ENCODE measurements at regions not wholly inside any gene's neighbourhood (a gene's known extent, or its start where the extent isn't known, plus 50 kb on each side); places are given as distances from the start of the nearest gene placed in this dataset.
A peak's percentile ranks its signal among the peaks of the same experiment; 100 is the strongest.

GRCh38 chr1:81228926-81229325 lies 571.8 kb upstream of the ADGRL2 start:
- no peak for ATAC-seq
- DNase-seq (ENCODE audit: low spot score in 2 of 2): no peak
- Mint-ChIP-seq H3K36me3 (no peaks in the 10 kb centered on the region), H3K27ac (no peak overlapping the region), H3K9me3 (peaks cover 2% of the 10 kb centered on the region), H3K4me1 (no peaks in the 10 kb centered on the region), H3K4me3 (no peak overlapping the region)

DNA sequence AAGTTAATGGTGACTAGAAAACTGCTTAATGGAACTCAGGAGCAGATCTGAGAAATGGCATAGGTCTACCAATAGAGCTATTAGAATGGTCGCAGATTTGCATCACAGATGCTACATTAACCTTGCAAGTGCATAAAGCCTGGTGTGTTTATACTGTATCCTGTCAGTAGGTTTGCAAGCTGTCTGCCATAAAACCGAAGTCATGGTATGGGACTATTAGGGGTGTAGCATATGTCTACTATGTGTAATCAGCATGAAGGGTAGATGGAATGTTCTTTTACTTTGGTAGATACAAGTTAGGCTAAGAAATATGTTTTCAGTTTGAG lies 574.2 kb upstream of the ADGRL2 start:
- Mint-ChIP-seq H3K27ac (no peak overlapping the region), H3K36me3 (no peaks in the 10 kb centered on the region), H3K4me1 (no peaks in the 10 kb centered on the region), H3K4me3 (no peak overlapping the region), H3K9me3 (peaks cover 2% of the 10 kb centered on the region)
- ATAC-seq (no peak), DNase-seq (ENCODE audit: low spot score in 2 of 2) (no peak)

DNA sequence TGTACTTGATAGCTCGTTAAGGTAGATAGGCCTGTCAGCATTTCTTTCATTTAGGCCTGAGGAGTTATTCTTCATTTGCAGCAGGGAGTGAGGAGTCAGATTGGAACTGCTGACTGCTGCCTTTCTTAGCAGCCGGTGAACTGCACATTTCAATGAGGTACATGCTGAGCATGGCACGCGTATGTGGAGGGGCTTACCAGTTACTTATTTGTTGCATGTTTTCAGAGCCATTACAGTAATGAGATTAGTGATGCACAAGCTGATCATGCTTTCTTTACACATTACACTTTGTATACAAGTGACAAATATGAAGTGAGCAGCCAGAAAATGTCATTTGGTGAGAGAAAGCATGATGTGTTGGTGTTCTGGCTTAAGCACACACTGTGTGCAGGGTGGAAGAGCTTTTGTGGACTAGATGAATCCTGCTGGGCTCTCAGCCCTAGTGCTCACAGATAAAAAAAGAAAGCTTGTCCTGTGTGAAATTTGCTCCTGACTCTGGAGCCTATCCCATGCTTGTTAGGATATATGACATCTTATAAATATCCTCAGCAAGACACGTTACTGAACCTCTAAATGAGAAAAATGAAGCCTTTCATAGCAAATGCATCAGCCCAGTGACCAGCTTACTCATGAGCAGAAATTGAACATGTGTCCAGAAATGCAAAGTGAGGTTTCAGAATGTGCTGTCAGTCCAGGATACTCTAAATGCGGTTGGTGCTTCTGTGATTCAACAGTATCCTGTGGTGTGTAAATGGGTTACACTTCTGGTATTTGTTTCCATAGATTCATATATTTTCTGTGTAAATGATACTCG lies 574.7 kb upstream of the ADGRL2 start:
- Mint-ChIP-seq H3K4me1 (no peaks in the 10 kb centered on the region), H3K4me3 (no peak overlapping the region), H3K27ac (no peak overlapping the region), H3K36me3 (no peaks in the 10 kb centered on the region), H3K9me3 (peaks cover 5% of the 10 kb centered on the region)
- DNase-seq (ENCODE audit: low spot score in 2 of 2): no peak
- no peak for ATAC-seq

GRCh38 chr1:81224222-81224621 lies 576.5 kb upstream of the ADGRL2 start:
- no peaks in the 10 kb centered on the region for H3K4me1 Mint-ChIP-seq
- peaks cover 5% of the 10 kb centered on the region for H3K9me3 Mint-ChIP-seq
- no peak for ATAC-seq
- DNase-seq (ENCODE audit: low spot score in 2 of 2): no peak
- H3K27ac Mint-ChIP-seq: no peak overlapping the region
- no peak overlapping the region for H3K4me3 Mint-ChIP-seq
- H3K36me3 Mint-ChIP-seq: no peaks in the 10 kb centered on the region

GRCh38 chr1:81221564-81221963 lies 579.2 kb upstream of the ADGRL2 start:
- ATAC-seq: peak; percentile 26
- H3K4me1 Mint-ChIP-seq: no peaks in the 10 kb centered on the region
- no peak overlapping the region for H3K27ac Mint-ChIP-seq
- H3K4me3 Mint-ChIP-seq: no peak overlapping the region
- H3K36me3 Mint-ChIP-seq: no peaks in the 10 kb centered on the region
- DNase-seq (ENCODE audit: low spot score in 2 of 2): no peak
- peaks cover 5% of the 10 kb centered on the region for H3K9me3 Mint-ChIP-seq

DNA sequence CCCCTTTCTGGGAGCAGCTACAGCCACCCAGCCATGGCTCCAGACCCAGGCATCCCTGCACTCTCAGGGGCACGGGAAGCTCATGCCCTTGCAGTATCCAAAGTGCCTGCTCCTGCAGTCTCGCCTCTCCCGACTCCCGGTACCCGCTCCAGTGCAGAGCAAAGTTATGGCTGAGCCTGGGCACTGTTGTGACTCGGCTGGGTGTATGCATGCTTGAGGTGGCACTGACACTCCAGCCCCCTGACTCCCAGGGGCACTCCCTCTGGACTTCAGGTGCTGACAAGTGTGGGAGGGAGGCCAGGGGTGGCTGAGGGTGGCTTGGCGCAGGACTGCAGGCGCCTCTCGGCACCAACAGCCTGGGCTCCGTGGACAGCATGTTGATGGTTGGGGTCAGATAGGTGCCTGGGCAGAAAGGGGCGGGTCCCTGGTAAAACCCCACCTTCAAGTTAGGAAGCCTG lies 580.1 kb upstream of the ADGRL2 start:
- Mint-ChIP-seq H3K4me3 (no peak overlapping the region), H3K36me3 (no peaks in the 10 kb centered on the region), H3K9me3 (peaks cover 7% of the 10 kb centered on the region), H3K27ac (no peak overlapping the region), H3K4me1 (no peaks in the 10 kb centered on the region)
- no peak for ATAC-seq
- DNase-seq (ENCODE audit: low spot score in 2 of 2): no peak

DNA sequence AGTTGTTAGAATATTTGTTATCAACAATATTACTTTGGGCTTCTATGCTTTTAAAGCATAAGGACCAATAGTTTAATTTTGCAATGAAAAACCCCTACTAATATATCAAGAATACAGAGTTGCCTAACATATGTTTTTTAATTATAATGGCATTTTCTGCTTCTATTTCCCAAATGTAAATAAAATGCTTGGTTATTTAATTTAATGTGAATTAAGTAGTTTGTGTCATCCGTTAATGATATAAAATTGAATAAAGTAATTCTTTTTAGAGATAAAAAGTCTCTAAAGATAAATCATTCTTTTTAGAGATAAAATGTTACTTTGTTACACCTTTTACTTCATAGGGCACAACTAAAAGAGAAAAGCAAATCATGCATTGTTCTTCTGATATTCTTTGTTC lies 583.7 kb upstream of the ADGRL2 start:
- ATAC-seq: no peak
- no peaks in the 10 kb centered on the region for H3K36me3 Mint-ChIP-seq
- H3K9me3 Mint-ChIP-seq: peaks cover 6% of the 10 kb centered on the region

GRCh38 chr1:81213279-81213678 lies 587.5 kb upstream of the ADGRL2 start:
- ATAC-seq (no peak), DNase-seq (ENCODE audit: low spot score in 2 of 2) (no peak)
- no peaks in the 10 kb centered on the region for H3K36me3 Mint-ChIP-seq
- H3K27ac Mint-ChIP-seq: no peak overlapping the region
- peaks cover 8% of the 10 kb centered on the region for H3K9me3 Mint-ChIP-seq
- H3K4me3 Mint-ChIP-seq: no peak overlapping the region
- H3K4me1 Mint-ChIP-seq: no peaks in the 10 kb centered on the region

More for the DNA sequence above, 583.7 kb upstream of the ADGRL2 start:
- DNase-seq (ENCODE audit: low spot score in 2 of 2): no peak
- Mint-ChIP-seq H3K27ac (no peak overlapping the region), H3K4me1 (no peaks in the 10 kb centered on the region), H3K4me3 (no peak overlapping the region)

GRCh38 chr1:81209461-81209860 lies 591.3 kb upstream of the ADGRL2 start:
- no peaks in the 10 kb centered on the region for H3K36me3 Mint-ChIP-seq
- H3K27ac Mint-ChIP-seq: no peak overlapping the region
- H3K4me1 Mint-ChIP-seq: no peaks in the 10 kb centered on the region
- ATAC-seq: no peak
- DNase-seq (ENCODE audit: low spot score in 2 of 2): no peak
- H3K4me3 Mint-ChIP-seq: no peak overlapping the region
- peaks cover 6% of the 10 kb centered on the region for H3K9me3 Mint-ChIP-seq

- H3K4me3 Mint-ChIP-seq: no peak overlapping the region
- DNase-seq (ENCODE audit: low spot score in 2 of 2) (no peak), ATAC-seq (no peak)
- no peaks in the 10 kb centered on the region for H3K36me3 Mint-ChIP-seq
- no peak overlapping the region for H3K27ac Mint-ChIP-seq
- peaks cover 8% of the 10 kb centered on the region for H3K9me3 Mint-ChIP-seq
- no peaks in the 10 kb centered on the region for H3K4me1 Mint-ChIP-seq
Observed at GRCh38 chr1:81208441-81208840, 592.3 kb upstream of the ADGRL2 start.

DNA sequence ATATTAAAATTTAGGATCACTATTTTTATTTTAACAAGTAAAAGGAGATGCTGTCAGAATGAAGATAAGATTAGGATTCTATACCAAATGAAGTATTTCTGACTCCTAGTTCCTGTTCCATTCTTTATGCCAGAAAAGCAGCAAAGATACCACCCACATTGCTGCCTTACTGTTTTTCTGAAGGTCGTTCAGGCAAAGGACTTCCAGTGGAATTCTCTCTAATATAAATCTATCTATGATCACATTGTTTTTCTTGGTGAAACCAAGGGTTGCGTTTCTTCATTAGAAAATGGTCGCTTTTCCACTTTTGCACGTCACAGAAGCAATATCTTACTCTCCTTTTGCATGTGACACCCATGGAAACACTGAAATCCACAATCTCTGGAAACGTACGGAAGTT lies 594.8 kb upstream of the ADGRL2 start:
- Mint-ChIP-seq H3K27ac (no peak overlapping the region), H3K4me3 (no peak overlapping the region), H3K9me3 (peaks cover 7% of the 10 kb centered on the region), H3K36me3 (no peaks in the 10 kb centered on the region), H3K4me1 (no peaks in the 10 kb centered on the region)
- ATAC-seq (no peak), DNase-seq (ENCODE audit: low spot score in 2 of 2) (no peak)

- Mint-ChIP-seq H3K27ac (no peak overlapping the region), H3K4me1 (no peaks in the 10 kb centered on the region), H3K36me3 (no peaks in the 10 kb centered on the region), H3K9me3 (peaks cover 18% of the 10 kb centered on the region), H3K4me3 (no peak overlapping the region)
- ATAC-seq (no peak), DNase-seq (ENCODE audit: low spot score in 2 of 2) (no peak)
Observed at GRCh38 chr1:81201779-81202178, 599.0 kb upstream of the ADGRL2 start.

- peaks cover 23% of the 10 kb centered on the region for H3K9me3 Mint-ChIP-seq
- no peaks in the 10 kb centered on the region for H3K4me1 Mint-ChIP-seq
- H3K36me3 Mint-ChIP-seq: no peaks in the 10 kb centered on the region
- no peak overlapping the region for H3K27ac Mint-ChIP-seq
- DNase-seq (ENCODE audit: low spot score in 2 of 2) (no peak), ATAC-seq (no peak)
- no peak overlapping the region for H3K4me3 Mint-ChIP-seq
Observed at GRCh38 chr1:81197591-81197990, 603.1 kb upstream of the ADGRL2 start.

- DNase-seq (ENCODE audit: low spot score in 2 of 2) (no peak), ATAC-seq (no peak)
- peaks cover 14% of the 10 kb centered on the region for H3K9me3 Mint-ChIP-seq
- H3K4me1 Mint-ChIP-seq: no peaks in the 10 kb centered on the region
- no peaks in the 10 kb centered on the region for H3K36me3 Mint-ChIP-seq
- no peak overlapping the region for H3K4me3 Mint-ChIP-seq
- H3K27ac Mint-ChIP-seq: no peak overlapping the region
Observed at GRCh38 chr1:81192647-81193642, 607.8 kb upstream of the ADGRL2 start.

DNA sequence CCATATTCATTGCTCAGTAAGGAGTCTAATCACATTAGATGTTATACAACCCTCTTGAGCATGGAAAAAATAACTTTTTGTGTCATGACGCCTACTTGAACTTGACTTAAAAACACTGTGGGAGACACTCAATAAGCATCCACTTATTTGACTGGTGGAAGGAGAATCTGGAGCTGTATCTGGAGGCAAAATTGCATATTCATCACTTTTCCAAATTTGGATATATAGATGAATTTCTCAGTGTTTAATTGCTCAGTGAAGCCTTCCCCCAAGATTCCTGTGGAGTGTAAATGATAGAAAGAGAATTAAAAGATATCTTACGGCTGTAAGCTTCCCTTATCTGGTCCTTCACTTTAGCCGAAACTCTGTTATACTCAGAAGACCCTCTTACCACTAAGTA lies 610.7 kb upstream of the ADGRL2 start:
- H3K36me3 Mint-ChIP-seq: no peaks in the 10 kb centered on the region
- peaks cover 17% of the 10 kb centered on the region for H3K9me3 Mint-ChIP-seq
- H3K27ac Mint-ChIP-seq: no peak overlapping the region
- DNase-seq (ENCODE audit: low spot score in 2 of 2) (no peak), ATAC-seq (no peak)
- no peaks in the 10 kb centered on the region for H3K4me1 Mint-ChIP-seq
- no peak overlapping the region for H3K4me3 Mint-ChIP-seq

DNA sequence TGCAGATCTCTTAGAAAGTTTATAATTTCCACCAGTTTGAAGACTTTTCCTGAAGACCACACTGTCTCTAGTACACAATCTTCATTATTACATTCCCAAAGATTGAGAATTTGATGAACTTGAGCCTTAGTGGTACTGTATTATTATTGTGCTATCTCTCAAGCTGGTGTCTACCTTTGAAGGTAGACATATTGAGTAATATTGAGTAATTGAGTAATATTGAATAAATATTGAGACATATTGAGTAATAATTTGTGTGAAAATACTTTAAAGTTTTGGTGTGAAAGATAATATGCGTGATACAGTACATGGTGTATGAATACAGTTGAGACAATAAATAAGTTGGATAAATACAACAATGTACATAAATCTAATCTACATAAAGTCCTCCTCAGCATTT lies 613.1 kb upstream of the ADGRL2 start:
- no peak for DNase-seq (ENCODE audit: low spot score in 2 of 2)
- Mint-ChIP-seq H3K36me3 (no peaks in the 10 kb centered on the region), H3K27ac (no peak overlapping the region), H3K9me3 (peaks cover 20% of the 10 kb centered on the region), H3K4me1 (no peaks in the 10 kb centered on the region), H3K4me3 (no peak overlapping the region)
- no peak for ATAC-seq

Measured in stimulated activated effector memory CD8-positive, alpha-beta T cell treated with anti-CD3 and anti-CD28 coated beads, Interleukin-12 subunit alpha, Interleukin-12 subunit beta, amount 100 ng/mL, for 72 hours (primary cell).